HCT116 (cell line): ENCODE measurements at regions not wholly inside any gene's neighbourhood (a gene's known extent, or its start where the extent isn't known, plus 50 kb on each side); places are given as distances from the start of the nearest gene placed in this dataset.

Experiments
- REST ChIP-seq: IDR thresholded peaks from 2 replicates; pipeline ENCODE4 v1.6.1; 2012; ENCODE audit warnings: low read depth
- ZFX ChIP-seq: fragments of 450-650 bp; IDR thresholded peaks from 2 replicates; pipeline ENCODE4 v1.6.1; 2017

GRCh38 chr3:124261306-124261705 lies 269.4 kb upstream of the ROPN1 start:
- TF ChIP-seq REST = no peak
- no peak for TF ChIP-seq ZFX
